Testis (tissue), 2 donors: ENCODE measurements at regions not wholly inside any gene's neighbourhood (a gene's known extent, or its start where the extent isn't known, plus 50 kb on each side); places are given as distances from the start of the nearest gene placed in this dataset.

ENCODE experiments used
- DNase-seq: peaks from one replicate; pipeline ENCODE4 v3.0.0-alpha.2; 2019
- H3K27ac ChIP-seq, 2 donors: fragments of 200-600 bp; sonication (generic); one replicate each; pipeline ENCODE4 v1.5.1; 2019
- H3K27me3 ChIP-seq: fragments of 200-600 bp; sonication (generic); one replicate; pipeline ENCODE4 v1.5.1; 2019
- H3K36me3 ChIP-seq: fragments of 200-600 bp; sonication (generic); one replicate; pipeline ENCODE4 v1.5.1; 2017; ENCODE audit warnings: low read depth; ENCODE audit errors: missing control alignments
- H3K4me1 ChIP-seq: fragments of 200-600 bp; sonication (generic); one replicate; pipeline ENCODE4 v1.5.1; 2019
- H3K4me3 ChIP-seq, 2 donors: fragments of 200-600 bp; sonication (generic); one replicate each; pipeline ENCODE4 v1.5.1; 2017 to 2019
- H3K9me3 ChIP-seq: fragments of 200-600 bp; sonication (generic); one replicate; pipeline ENCODE4 v1.5.1; 2017
- CTCF ChIP-seq, 3 experiments: fragments of 450-650 bp in 2 of 3; fragments of 200-600 bp in 1 of 3; sonication (generic) in 1 of 3; IDR thresholded peaks; one replicate each; pipeline ENCODE4 v1.5.1; 2016 to 2019; ENCODE audit warnings: antibody characterized with exemption in 3 of 3, mild to moderate bottlenecking in 2 of 3, moderate library complexity in 1 of 3
- POLR2A ChIP-seq: fragments of 450-650 bp; IDR thresholded peaks from one replicate; pipeline ENCODE4 v1.6.1; 2017; ENCODE audit warnings: antibody characterized with exemption, mild to moderate bottlenecking, moderate library complexity
- WGBS, 2 donors: methylation state at CpG; one replicate each; pipeline ENCODE4 v1.1.5; 2018; 5-methylcytosine and 5-hydroxymethylcytosine counted together
- intact Hi-C: fragments of 100-400 bp; cut with DNase I; formaldehyde crosslinking; loops from one replicate; pipeline ENCODE4 v1.15.1; 2023; ENCODE audit warnings: low total_unique reads

DNA sequence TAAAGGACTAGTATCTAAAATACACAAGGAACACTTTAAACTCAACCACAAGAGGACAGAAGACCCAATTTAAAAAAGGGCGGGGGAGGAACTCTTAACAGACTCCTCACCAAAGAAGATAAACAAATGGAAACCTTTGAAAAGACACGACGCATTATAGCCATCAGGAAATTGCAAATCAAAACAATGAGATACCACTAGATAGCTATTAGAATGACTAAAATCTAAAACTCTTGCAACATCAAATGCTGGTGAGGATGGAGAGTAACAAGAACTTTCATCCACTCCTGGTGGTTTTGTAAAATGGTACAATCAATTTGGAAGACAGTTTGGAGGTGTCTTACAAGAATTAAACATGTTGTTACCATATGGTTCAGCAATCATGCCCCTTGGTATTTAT is 708.2 kb downstream of the BRINP3 start:
- no peak overlapping the region for H3K27ac ChIP-seq

DNA sequence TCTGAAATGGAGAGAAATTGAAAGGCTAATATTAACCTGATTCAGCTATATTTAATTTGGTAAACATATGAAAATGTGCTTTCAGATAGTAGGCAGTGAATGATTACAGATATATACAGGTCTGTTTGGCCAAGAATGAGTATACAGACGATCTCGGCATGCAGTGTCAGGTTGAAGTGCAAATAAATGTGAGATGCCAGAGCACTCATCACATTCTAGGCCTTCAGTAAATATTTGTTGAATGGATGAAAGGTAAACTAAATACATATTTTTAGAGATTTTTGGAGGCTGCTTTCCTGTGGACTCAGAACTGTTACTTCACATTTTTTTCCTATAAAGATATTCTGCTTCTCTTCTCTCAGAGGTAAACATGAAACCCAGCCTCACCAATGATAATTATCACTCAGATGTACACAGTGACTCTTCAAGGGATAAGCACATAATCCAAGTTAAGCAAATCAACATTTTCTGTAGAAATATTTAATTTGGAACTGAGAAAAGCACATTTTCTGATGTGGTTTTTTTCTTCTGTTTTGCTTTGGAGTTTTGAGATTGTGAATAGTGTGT is 702.9 kb downstream of the BRINP3 start:
- WGBS, 2 donors, result 85 to 86% methylated on average over 2 of the region's 2 CpGs
- TF ChIP-seq CTCF (IDR thresholded peaks at IDR 0.05) (no peak), POLR2A (no peak)
- DNase-seq, result no peak
- Histone ChIP-seq H3K27me3 (no peaks in the 10 kb centered on the region), H3K4me1 (no peaks in the 10 kb centered on the region), H3K4me3 (no peak overlapping the region), H3K36me3 (no peaks in the 10 kb centered on the region), H3K27ac (no peak overlapping the region), H3K9me3 (no peaks in the 10 kb centered on the region)
- intact Hi-C loops, result no loop called here

More for the DNA sequence above, 708.2 kb downstream of the BRINP3 start:
- no peaks in the 10 kb centered on the region for H3K27me3 ChIP-seq
- WGBS, 2 donors, result 52 to 61% methylated on average over 3 of the region's 3 CpGs
- no peak for DNase-seq
- H3K4me3 ChIP-seq, result no peak overlapping the region
- TF ChIP-seq CTCF (IDR thresholded peaks at IDR 0.05), result no peak
- TF ChIP-seq POLR2A, result no peak
- no peaks in the 10 kb centered on the region for H3K9me3 ChIP-seq
- H3K4me1 ChIP-seq, result no peaks in the 10 kb centered on the region
- no peaks in the 10 kb centered on the region for H3K36me3 ChIP-seq
- intact Hi-C loops, result no loop called here

GRCh38 chr1:189775343-189775742 is 702.3 kb downstream of the BRINP3 start:
- Histone ChIP-seq H3K4me1 (no peaks in the 10 kb centered on the region), H3K27ac (no peak overlapping the region), H3K9me3 (no peaks in the 10 kb centered on the region), H3K36me3 (no peaks in the 10 kb centered on the region), H3K27me3 (no peaks in the 10 kb centered on the region), H3K4me3 (no peak overlapping the region)
- WGBS, 2 donors, result 33 to 44% methylated on average over 1 of the region's 1 CpG
- intact Hi-C loops, result no loop called here
- no peak for TF ChIP-seq POLR2A
- TF ChIP-seq CTCF (IDR thresholded peaks at IDR 0.05), result no peak
- no peak for DNase-seq

GRCh38 chr1:189779034-189779433 is 698.6 kb downstream of the BRINP3 start:
- H3K27me3 ChIP-seq, result no peaks in the 10 kb centered on the region
- intact Hi-C loops, result no loop called here
- TF ChIP-seq POLR2A (no peak), CTCF (IDR thresholded peaks at IDR 0.05) (no peak)
- 45 to 96% methylated on average over 1 of the region's 1 CpG for WGBS, 2 donors
- H3K4me1 ChIP-seq, result no peaks in the 10 kb centered on the region
- no peaks in the 10 kb centered on the region for H3K9me3 ChIP-seq
- H3K4me3 ChIP-seq, result no peak overlapping the region
- H3K27ac ChIP-seq, result no peak overlapping the region
- H3K36me3 ChIP-seq, result no peaks in the 10 kb centered on the region
- no peak for DNase-seq

DNA sequence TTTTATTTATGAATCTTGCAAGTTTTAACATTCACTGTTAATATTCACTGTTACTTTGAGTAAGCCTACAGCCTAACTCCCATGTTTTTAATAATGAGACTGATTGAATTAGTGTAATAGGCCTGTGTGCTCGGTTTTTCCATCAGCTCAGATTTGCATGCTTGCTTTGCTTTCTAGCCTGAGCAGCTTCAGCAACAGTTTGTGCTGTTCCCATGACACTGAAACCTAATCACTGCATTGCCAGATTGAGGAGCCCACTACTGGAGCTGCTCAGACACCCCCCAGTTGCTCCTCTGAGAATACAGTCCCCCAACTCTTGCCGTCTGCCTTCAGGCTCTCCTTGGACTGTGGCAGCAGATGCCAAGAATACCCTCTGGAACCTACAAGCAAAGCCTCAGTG is 695.4 kb downstream of the BRINP3 start:
- Histone ChIP-seq H3K9me3 (no peaks in the 10 kb centered on the region), H3K4me3 (no peak overlapping the region), H3K4me1 (no peaks in the 10 kb centered on the region), H3K27ac (no peak overlapping the region), H3K36me3 (no peaks in the 10 kb centered on the region), H3K27me3 (no peaks in the 10 kb centered on the region)
- WGBS, 2 donors, result 53 to 60% methylated on average over 2 of the region's 2 CpGs
- intact Hi-C loops, result no loop called here
- TF ChIP-seq POLR2A (no peak), CTCF (IDR thresholded peaks at IDR 0.05) (no peak)
- no peak for DNase-seq
